HG02623 (cell line): ENCODE measurements at regions not wholly inside any gene's neighbourhood (a gene's known extent, or its start where the extent isn't known, plus 50 kb on each side); places are given as distances from the start of the nearest gene placed in this dataset.
"Not testable (repeated sequence)": the region's sequence is repeated elsewhere in the genome, so short reads cannot be mapped to it uniquely, and the experiment has no call there.

ENCODE experiments used
- ATAC-seq: cut with Tn5 transposase; IDR thresholded peaks from one replicate; pipeline ENCODE4 v1.9.1; 2021; ENCODE audit warnings: moderate library complexity; ENCODE audit not compliant: unreplicated experiment

- no peak for ATAC-seq
Observed at GRCh38 chr3:70743754-70744153, 431.3 kb upstream of the MDFIC2 start.

- ATAC-seq: no peak
Observed at GRCh38 chr3:70742081-70742480, 429.6 kb upstream of the MDFIC2 start.

GRCh38 chr3:70740872-70741271 lies 428.4 kb upstream of the MDFIC2 start:
- ATAC-seq: no peak

DNA sequence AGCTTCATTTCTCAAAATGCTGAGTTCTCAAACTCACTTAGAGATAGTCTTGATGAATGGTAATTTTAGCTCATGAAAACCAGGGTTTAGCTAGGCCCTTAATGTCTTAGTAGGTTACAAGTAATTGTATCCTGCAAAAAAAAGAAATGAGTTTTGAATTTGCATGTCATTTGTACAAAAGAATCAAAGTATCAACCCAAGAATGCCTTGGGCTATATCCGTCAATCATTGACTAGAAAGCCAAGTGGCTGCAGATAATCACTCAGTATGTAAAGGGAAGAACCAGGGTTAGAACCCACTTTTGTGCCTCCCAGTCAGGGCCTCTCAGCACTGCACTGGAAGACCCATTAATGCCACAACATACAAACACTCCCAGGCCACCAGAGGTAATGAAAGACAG lies 427.6 kb upstream of the MDFIC2 start:
- no peak for ATAC-seq

DNA sequence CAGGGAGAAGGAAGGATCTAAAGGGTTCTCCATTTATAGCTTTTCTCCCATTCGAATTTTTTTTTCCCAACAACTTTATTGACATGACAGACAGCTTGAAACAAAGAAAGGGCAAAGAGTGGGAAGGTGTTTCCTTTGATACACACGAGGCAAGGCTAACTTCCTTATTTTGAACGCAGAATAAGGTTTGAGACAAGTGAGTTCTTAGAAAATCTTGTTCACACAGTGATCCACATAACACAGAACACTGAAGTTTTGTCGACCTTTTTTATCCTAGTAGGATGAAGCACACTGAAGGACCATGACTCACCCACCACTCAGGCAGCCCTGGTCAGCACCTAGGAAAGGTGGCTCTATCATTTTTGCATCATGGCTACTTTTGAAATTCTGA lies 425.8 kb upstream of the MDFIC2 start:
- no peak for ATAC-seq

- no peak for ATAC-seq
Observed at GRCh38 chr3:70737666-70738290, 425.3 kb upstream of the MDFIC2 start.

GRCh38 chr3:70736009-70736408 lies 423.6 kb upstream of the MDFIC2 start:
- no peak for ATAC-seq

DNA sequence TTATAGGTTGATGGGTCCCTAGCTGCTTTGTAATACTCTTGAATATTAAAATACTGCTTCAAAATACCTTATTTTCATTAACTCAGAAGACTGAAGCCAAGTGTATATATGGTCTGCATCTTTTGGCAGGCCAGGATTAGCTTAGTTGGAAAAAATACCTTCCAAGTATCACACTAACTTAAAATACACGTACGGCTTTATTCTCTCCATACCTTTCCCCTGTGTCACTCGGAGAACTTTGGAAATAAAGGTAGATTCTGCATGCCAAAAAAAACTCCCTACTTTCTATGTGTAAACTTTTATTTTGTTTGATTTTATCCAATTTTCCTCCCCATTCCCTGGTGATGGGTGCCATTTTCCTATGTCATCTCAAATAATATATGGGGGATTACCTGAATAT lies 422.3 kb upstream of the MDFIC2 start:
- no peak for ATAC-seq

GRCh38 chr3:70731046-70731445 lies 418.6 kb upstream of the MDFIC2 start:
- ATAC-seq: no peak

GRCh38 chr3:70729845-70730244 lies 417.4 kb upstream of the MDFIC2 start:
- ATAC-seq: no peak

DNA sequence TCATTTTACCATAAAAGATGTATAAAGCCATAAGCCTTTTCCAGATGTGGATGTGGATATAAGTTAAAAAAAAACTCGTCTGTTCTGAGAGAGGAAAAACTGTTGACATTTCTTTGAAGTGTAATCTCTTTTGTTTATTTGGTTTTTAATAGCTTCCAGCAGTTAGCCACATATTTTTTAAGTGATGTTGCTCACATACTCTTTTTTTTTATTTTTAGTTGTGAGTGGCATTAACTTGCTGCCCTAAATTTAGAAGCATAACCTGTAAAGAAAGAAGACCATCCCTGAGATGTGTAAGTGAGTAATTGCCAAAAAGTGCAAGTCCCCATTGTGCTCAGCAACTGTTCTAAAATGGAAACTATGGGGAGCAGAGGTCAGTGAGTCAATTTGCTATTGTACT lies 415.9 kb upstream of the MDFIC2 start:
- ATAC-seq: no peak

DNA sequence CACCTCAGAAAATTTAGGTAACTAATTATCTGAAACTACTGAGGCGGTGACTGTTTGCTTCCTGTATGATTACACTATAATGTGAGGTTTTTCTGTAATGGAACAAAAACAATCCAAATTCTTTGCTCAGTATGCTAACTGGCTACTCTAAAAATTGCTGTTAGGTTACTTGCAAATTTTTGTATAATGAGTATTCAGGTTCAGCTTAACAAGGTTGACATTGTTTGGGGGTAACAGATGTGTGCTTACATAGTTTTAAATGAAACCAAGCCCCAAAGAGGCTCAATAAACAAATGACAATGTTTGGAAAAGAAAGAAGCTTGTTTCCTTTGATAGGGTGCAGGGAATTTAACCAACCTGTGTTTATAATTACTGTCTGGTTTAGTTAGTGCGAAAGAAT lies 414.5 kb upstream of the MDFIC2 start:
- no peak for ATAC-seq

GRCh38 chr3:70726096-70726938 lies 413.9 kb upstream of the MDFIC2 start:
- ATAC-seq: no peak

GRCh38 chr3:70722018-70722417 lies 409.6 kb upstream of the MDFIC2 start:
- ATAC-seq: no peak

- no peak for ATAC-seq
Observed at GRCh38 chr3:70716832-70717231, 404.4 kb upstream of the MDFIC2 start.

DNA sequence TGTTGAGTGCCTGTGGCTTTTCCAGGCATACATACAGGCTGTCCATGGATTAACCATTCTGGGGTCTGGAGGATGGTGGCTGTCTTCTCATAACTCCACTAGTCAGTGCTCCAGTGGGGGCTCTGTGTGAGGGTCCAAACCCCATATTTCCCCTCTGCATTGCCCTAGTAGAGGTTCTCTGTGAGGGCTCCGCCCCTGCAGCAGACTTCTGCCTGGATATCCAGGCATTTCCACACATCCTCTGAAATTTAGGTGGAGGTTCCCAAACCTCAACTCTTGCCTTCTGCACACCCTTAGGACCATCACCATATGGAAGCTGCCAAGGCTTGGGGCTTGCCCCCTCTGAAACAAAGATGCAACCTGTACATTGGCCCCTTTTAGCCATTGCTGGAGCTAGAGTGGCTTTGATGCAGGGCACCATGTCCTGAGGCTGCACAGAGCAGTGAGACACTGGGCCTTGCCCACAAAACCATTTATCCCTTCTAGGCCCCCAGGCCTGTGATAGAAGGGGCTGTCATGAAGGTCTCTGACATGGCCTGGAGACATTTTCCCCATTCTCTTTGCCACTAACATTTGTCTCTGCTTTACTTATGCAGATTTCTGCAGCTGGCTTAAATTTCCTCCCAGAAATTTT lies 400.1 kb upstream of the MDFIC2 start:
- ATAC-seq: no peak

DNA sequence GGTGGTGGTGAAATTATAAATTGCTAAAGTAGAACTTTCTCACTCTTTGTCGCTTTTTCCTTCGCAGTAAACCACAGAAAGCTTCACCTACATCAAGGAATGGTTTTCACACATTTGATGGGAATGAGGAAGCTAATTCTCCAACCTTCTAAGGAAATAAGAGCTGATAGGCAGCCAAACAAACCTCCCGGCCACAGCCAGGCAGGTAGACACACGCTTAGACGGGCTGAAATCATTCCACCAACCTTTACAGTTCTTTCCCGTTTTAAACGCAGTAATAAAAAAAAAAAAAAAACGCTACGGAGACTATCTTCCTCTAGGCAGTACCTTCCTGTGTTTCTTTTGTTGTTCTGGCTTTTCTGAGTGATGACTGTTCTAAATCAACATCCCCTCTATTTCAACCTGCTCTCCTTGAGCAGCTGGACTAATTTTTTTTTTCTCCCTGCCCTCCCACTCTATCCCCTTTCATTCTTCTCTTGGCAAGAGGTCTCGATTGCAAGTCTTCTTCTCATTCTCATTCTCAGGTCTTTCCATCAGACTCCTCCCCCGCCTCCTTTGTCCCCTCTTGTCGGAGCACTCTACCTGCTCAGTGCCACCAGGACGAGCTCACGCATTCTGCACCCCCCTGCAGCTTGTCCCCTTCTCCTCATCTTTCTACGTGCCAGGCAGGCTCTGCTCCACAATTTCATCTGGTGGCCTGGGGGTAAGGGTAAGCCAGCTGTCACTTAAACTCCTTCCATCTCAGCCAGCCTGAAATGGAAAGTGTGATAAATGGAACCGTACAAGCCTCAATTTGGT lies 391.1 kb upstream of the MDFIC2 start:
- ATAC-seq: no peak

- no peak for ATAC-seq
Observed at GRCh38 chr3:70702132-70702531, 389.7 kb upstream of the MDFIC2 start.

GRCh38 chr3:70684701-70685100 lies 372.3 kb upstream of the MDFIC2 start:
- no peak for ATAC-seq

GRCh38 chr3:70675810-70676209 lies 363.4 kb upstream of the MDFIC2 start:
- not testable (repeated sequence) for ATAC-seq
